SKM-1 treated with dmso at 0.1 percent for 144 hours (cell line): ENCODE measurements at regions not wholly inside any gene's neighbourhood (a gene's known extent, or its start where the extent isn't known, plus 50 kb on each side); places are given as distances from the start of the nearest gene placed in this dataset.

Source experiments
- DNase-seq: peaks from one replicate; lab custom pipeline; 2025; ENCODE audit not compliant: unreplicated experiment; lab: John Stamatoyannopoulos, UW

GRCh38 chr22:44424359-44424682, 73.7 kb downstream of the RTL6 start:
- DNase-seq, result no peak

GRCh38 chr22:44423556-44424358, 74.3 kb downstream of the RTL6 start:
- DNase-seq, result no peak

GRCh38 chr22:44422746-44423380, 75.2 kb downstream of the RTL6 start:
- no peak for DNase-seq

GRCh38 chr22:44419429-44419828, 78.6 kb downstream of the RTL6 start:
- DNase-seq, result no peak

- DNase-seq, result no peak
Measured at GRCh38 chr22:44413211-44413610, 84.8 kb downstream of the RTL6 start.

GRCh38 chr22:44412136-44412731, 85.8 kb downstream of the RTL6 start:
- no peak for DNase-seq

GRCh38 chr22:44411226-44412135, 86.6 kb downstream of the RTL6 start:
- no peak for DNase-seq

- no peak for DNase-seq
Measured at GRCh38 chr22:44410451-44410991, 87.5 kb downstream of the RTL6 start.

GRCh38 chr22:44409974-44410316, 88.1 kb downstream of the RTL6 start:
- DNase-seq, result no peak

- DNase-seq, result no peak
Measured at GRCh38 chr22:44409211-44409973, 88.6 kb downstream of the RTL6 start.

- no peak for DNase-seq
Measured at GRCh38 chr22:44408829-44409192, 89.2 kb downstream of the RTL6 start.

- DNase-seq, result no peak
Measured at GRCh38 chr22:44407987-44408828, 89.8 kb downstream of the RTL6 start.

- no peak for DNase-seq
Measured at GRCh38 chr22:44407171-44407986, 90.7 kb downstream of the RTL6 start.

GRCh38 chr22:44406341-44407170, 91.5 kb downstream of the RTL6 start:
- no peak for DNase-seq

- no peak for DNase-seq
Measured at GRCh38 chr22:44405661-44406060, 92.4 kb downstream of the RTL6 start.

GRCh38 chr22:44404341-44405020, 91.7 kb upstream of the SHISAL1 start:
- no peak for DNase-seq

- DNase-seq, result no peak
Measured at GRCh38 chr22:44403602-44404329, 91.0 kb upstream of the SHISAL1 start.
